IPS-15b (cell line): ENCODE measurements at regions not wholly inside any gene's neighbourhood (a gene's known extent, or its start where the extent isn't known, plus 50 kb on each side); places are given as distances from the start of the nearest gene placed in this dataset.

Experiments
- H3K27me3 ChIP-seq: one replicate; pipeline ENCODE4 v1.6.1; 2013; ENCODE audit warnings: low read length; ENCODE audit not compliant: control insufficient read depth, insufficient read depth
- H3K36me3 ChIP-seq: one replicate; pipeline ENCODE4 v1.6.1; 2013; ENCODE audit warnings: low read length; ENCODE audit not compliant: control insufficient read depth, insufficient read depth
- H3K4me1 ChIP-seq: one replicate; pipeline ENCODE4 v1.6.1; 2013; ENCODE audit warnings: mild to moderate bottlenecking, low read length; ENCODE audit not compliant: control insufficient read depth, insufficient read depth
- H3K4me3 ChIP-seq: one replicate; pipeline ENCODE4 v1.5.1; 2013; ENCODE audit warnings: low read depth, low read length
- H3K9ac ChIP-seq: one replicate; pipeline ENCODE4 v1.6.1; 2013; ENCODE audit warnings: low read depth, mild to moderate bottlenecking, low read length
- H3K9me3 ChIP-seq: one replicate; pipeline ENCODE4 v1.6.1; 2013; ENCODE audit warnings: mild to moderate bottlenecking, low read length; ENCODE audit not compliant: control insufficient read depth, insufficient read depth

- H3K27me3 ChIP-seq = no peaks in the 10 kb centered on the region
- H3K4me1 ChIP-seq = peaks cover 5% of the 10 kb centered on the region
- no peak overlapping the region for H3K9ac ChIP-seq
- no peaks in the 10 kb centered on the region for H3K36me3 ChIP-seq
- H3K9me3 ChIP-seq = no peaks in the 10 kb centered on the region
- no peak overlapping the region for H3K4me3 ChIP-seq
Observed at GRCh38 chr10:83986800-83987199, 152.5 kb upstream of the GHITM start.

GRCh38 chr10:83987216-83987615, 152.1 kb upstream of the GHITM start:
- Histone ChIP-seq H3K36me3 (no peaks in the 10 kb centered on the region), H3K9ac (no peak overlapping the region), H3K27me3 (no peaks in the 10 kb centered on the region), H3K4me3 (no peak overlapping the region), H3K9me3 (no peaks in the 10 kb centered on the region), H3K4me1 (peaks cover 9% of the 10 kb centered on the region)

- Histone ChIP-seq H3K9ac (no peak overlapping the region), H3K9me3 (no peaks in the 10 kb centered on the region), H3K36me3 (no peaks in the 10 kb centered on the region), H3K27me3 (no peaks in the 10 kb centered on the region), H3K4me3 (no peak overlapping the region), H3K4me1 (peaks cover 5% of the 10 kb centered on the region)
Observed at GRCh38 chr10:83988435-83988834, 150.9 kb upstream of the GHITM start.

GRCh38 chr10:83990126-83990525, 149.2 kb upstream of the GHITM start:
- H3K9ac ChIP-seq = no peak overlapping the region
- H3K27me3 ChIP-seq = no peaks in the 10 kb centered on the region
- H3K36me3 ChIP-seq = no peaks in the 10 kb centered on the region
- H3K4me1 ChIP-seq = peaks cover 4% of the 10 kb centered on the region
- no peaks in the 10 kb centered on the region for H3K9me3 ChIP-seq
- H3K4me3 ChIP-seq = no peak overlapping the region

GRCh38 chr10:83991986-83992753, 147.1 kb upstream of the GHITM start:
- no peaks in the 10 kb centered on the region for H3K27me3 ChIP-seq

GRCh38 chr10:83994325-83994724, 145.0 kb upstream of the GHITM start:
- H3K36me3 ChIP-seq = no peaks in the 10 kb centered on the region
- peaks cover 4% of the 10 kb centered on the region for H3K4me1 ChIP-seq
- no peaks in the 10 kb centered on the region for H3K27me3 ChIP-seq
- no peak overlapping the region for H3K9ac ChIP-seq
- no peaks in the 10 kb centered on the region for H3K9me3 ChIP-seq
- H3K4me3 ChIP-seq = no peak overlapping the region

More at GRCh38 chr10:83991986-83992753, 147.1 kb upstream of the GHITM start:
- no peaks in the 10 kb centered on the region for H3K36me3 ChIP-seq
- H3K9ac ChIP-seq = no peak overlapping the region
- H3K4me3 ChIP-seq = no peak overlapping the region
- peaks cover 4% of the 10 kb centered on the region for H3K4me1 ChIP-seq
- H3K9me3 ChIP-seq = no peaks in the 10 kb centered on the region

- Histone ChIP-seq H3K27me3 (no peaks in the 10 kb centered on the region), H3K36me3 (no peaks in the 10 kb centered on the region), H3K4me1 (peaks cover 4% of the 10 kb centered on the region), H3K4me3 (no peak overlapping the region), H3K9ac (no peak overlapping the region), H3K9me3 (no peaks in the 10 kb centered on the region)
Observed at GRCh38 chr10:83995738-83996331, 143.5 kb upstream of the GHITM start.

GRCh38 chr10:84004221-84004620, 135.1 kb upstream of the GHITM start:
- Histone ChIP-seq H3K4me1 (no peaks in the 10 kb centered on the region), H3K36me3 (no peaks in the 10 kb centered on the region), H3K27me3 (no peaks in the 10 kb centered on the region), H3K4me3 (no peak overlapping the region), H3K9ac (no peak overlapping the region), H3K9me3 (no peaks in the 10 kb centered on the region)

- no peaks in the 10 kb centered on the region for H3K36me3 ChIP-seq
- H3K9ac ChIP-seq = no peak overlapping the region
- H3K4me3 ChIP-seq = no peak overlapping the region
- no peaks in the 10 kb centered on the region for H3K27me3 ChIP-seq
- H3K9me3 ChIP-seq = no peaks in the 10 kb centered on the region
- H3K4me1 ChIP-seq = no peaks in the 10 kb centered on the region
Observed at GRCh38 chr10:84005403-84005802, 133.9 kb upstream of the GHITM start.

GRCh38 chr10:84007482-84007881, 131.8 kb upstream of the GHITM start:
- Histone ChIP-seq H3K27me3 (no peaks in the 10 kb centered on the region), H3K9ac (no peak overlapping the region), H3K4me1 (no peaks in the 10 kb centered on the region), H3K36me3 (no peaks in the 10 kb centered on the region), H3K9me3 (no peaks in the 10 kb centered on the region), H3K4me3 (no peak overlapping the region)

GRCh38 chr10:84008878-84009277, 130.4 kb upstream of the GHITM start:
- no peaks in the 10 kb centered on the region for H3K27me3 ChIP-seq
- H3K4me1 ChIP-seq = no peaks in the 10 kb centered on the region
- H3K9me3 ChIP-seq = no peaks in the 10 kb centered on the region
- H3K36me3 ChIP-seq = no peaks in the 10 kb centered on the region
- H3K9ac ChIP-seq = no peak overlapping the region
- no peak overlapping the region for H3K4me3 ChIP-seq

GRCh38 chr10:84012431-84012830, 126.9 kb upstream of the GHITM start:
- Histone ChIP-seq H3K4me1 (no peaks in the 10 kb centered on the region), H3K4me3 (no peak overlapping the region), H3K9me3 (no peaks in the 10 kb centered on the region), H3K27me3 (no peaks in the 10 kb centered on the region), H3K9ac (no peak overlapping the region), H3K36me3 (no peaks in the 10 kb centered on the region)
